ENCODE measurements at regions not wholly inside any gene's neighbourhood (a gene's known extent, or its start where the extent isn't known, plus 50 kb on each side); places are given as distances from the start of the nearest gene placed in this dataset.

- TF ChIP-seq, protein P1, sequence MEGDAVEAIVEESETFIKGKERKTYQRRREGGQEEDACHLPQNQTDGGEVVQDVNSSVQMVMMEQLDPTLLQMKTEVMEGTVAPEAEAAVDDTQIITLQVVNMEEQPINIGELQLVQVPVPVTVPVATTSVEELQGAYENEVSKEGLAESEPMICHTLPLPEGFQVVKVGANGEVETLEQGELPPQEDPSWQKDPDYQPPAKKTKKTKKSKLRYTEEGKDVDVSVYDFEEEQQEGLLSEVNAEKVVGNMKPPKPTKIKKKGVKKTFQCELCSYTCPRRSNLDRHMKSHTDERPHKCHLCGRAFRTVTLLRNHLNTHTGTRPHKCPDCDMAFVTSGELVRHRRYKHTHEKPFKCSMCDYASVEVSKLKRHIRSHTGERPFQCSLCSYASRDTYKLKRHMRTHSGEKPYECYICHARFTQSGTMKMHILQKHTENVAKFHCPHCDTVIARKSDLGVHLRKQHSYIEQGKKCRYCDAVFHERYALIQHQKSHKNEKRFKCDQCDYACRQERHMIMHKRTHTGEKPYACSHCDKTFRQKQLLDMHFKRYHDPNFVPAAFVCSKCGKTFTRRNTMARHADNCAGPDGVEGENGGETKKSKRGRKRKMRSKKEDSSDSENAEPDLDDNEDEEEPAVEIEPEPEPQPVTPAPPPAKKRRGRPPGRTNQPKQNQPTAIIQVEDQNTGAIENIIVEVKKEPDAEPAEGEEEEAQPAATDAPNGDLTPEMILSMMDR (IDR thresholded peaks at IDR 0.05; ENCODE audit: insufficient read depth, low read length, poor library complexity, severe bottlenecking) = no peak
- no peak overlapping the region for H3K4me3 ChIP-seq (ENCODE audit: low read depth, low read length)
- no peak for DNase-seq (ENCODE audit: low read depth)
- H3K36me3 ChIP-seq (ENCODE audit: control insufficient read depth, insufficient read depth, low read length) = no peaks in the 10 kb centered on the region
- no peaks in the 10 kb centered on the region for H3K27me3 ChIP-seq (ENCODE audit: control insufficient read depth, insufficient read depth, low read length)
Observed at GRCh38 chr2:66201242-66201641, 233.7 kb upstream of the MEIS1 start.

DNA sequence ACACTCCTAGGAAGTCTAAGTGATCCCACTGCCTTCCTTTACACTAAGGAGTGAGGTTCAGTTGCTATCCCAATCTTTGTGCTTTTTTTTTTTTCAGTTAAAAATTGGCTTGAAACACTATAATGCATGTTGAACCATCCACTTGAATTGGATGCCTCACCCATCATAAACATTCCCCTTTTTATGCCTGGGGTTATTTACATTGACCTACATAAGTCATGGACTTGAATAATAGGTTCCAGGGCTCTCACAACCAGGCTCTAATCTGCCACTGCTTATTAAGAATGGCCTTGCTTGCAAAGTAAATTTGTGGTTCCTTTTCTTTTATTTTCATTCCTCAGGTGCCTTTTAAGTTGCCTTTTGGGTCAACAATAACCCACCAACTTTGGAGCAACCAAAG, 236.1 kb upstream of the MEIS1 start:
- Histone ChIP-seq H3K36me3 (ENCODE audit: control insufficient read depth, insufficient read depth, low read length) (no peaks in the 10 kb centered on the region), H3K4me3 (ENCODE audit: low read depth, low read length) (no peak overlapping the region), H3K27me3 (ENCODE audit: control insufficient read depth, insufficient read depth, low read length) (no peaks in the 10 kb centered on the region)
- TF ChIP-seq, protein P1 (IDR thresholded peaks at IDR 0.05; ENCODE audit: insufficient read depth, low read length, poor library complexity, severe bottlenecking) = no peak
- no peak for DNase-seq (ENCODE audit: low read depth)

GRCh38 chr2:66192888-66193287, 242.0 kb upstream of the MEIS1 start:
- DNase-seq (ENCODE audit: low read depth) = no peak
- no peak overlapping the region for H3K4me3 ChIP-seq (ENCODE audit: low read depth, low read length)
- no peaks in the 10 kb centered on the region for H3K27me3 ChIP-seq (ENCODE audit: control insufficient read depth, insufficient read depth, low read length)
- H3K36me3 ChIP-seq (ENCODE audit: control insufficient read depth, insufficient read depth, low read length) = no peaks in the 10 kb centered on the region
- TF ChIP-seq, protein P1 (IDR thresholded peaks at IDR 0.05; ENCODE audit: insufficient read depth, low read length, poor library complexity, severe bottlenecking) = no peak

GRCh38 chr2:66191311-66191710, 243.6 kb upstream of the MEIS1 start:
- TF ChIP-seq, protein P1 (IDR thresholded peaks at IDR 0.05; ENCODE audit: insufficient read depth, low read length, poor library complexity, severe bottlenecking) = no peak
- no peaks in the 10 kb centered on the region for H3K36me3 ChIP-seq (ENCODE audit: control insufficient read depth, insufficient read depth, low read length)
- no peaks in the 10 kb centered on the region for H3K27me3 ChIP-seq (ENCODE audit: control insufficient read depth, insufficient read depth, low read length)
- DNase-seq (ENCODE audit: low read depth) = no peak
- H3K4me3 ChIP-seq (ENCODE audit: low read depth, low read length) = no peak overlapping the region

- Histone ChIP-seq H3K36me3 (ENCODE audit: control insufficient read depth, insufficient read depth, low read length) (no peaks in the 10 kb centered on the region), H3K4me3 (ENCODE audit: low read depth, low read length) (no peak overlapping the region), H3K27me3 (ENCODE audit: control insufficient read depth, insufficient read depth, low read length) (no peaks in the 10 kb centered on the region)
- DNase-seq (ENCODE audit: low read depth) = no peak
- TF ChIP-seq, protein P1 (IDR thresholded peaks at IDR 0.05; ENCODE audit: insufficient read depth, low read length, poor library complexity, severe bottlenecking) = no peak
Observed at GRCh38 chr2:66189553-66189952, 245.4 kb upstream of the MEIS1 start.

- TF ChIP-seq, protein P1 (IDR thresholded peaks at IDR 0.05; ENCODE audit: insufficient read depth, low read length, poor library complexity, severe bottlenecking) = no peak
- H3K4me3 ChIP-seq (ENCODE audit: low read depth, low read length) = no peak overlapping the region
- no peak for DNase-seq (ENCODE audit: low read depth)
- H3K27me3 ChIP-seq (ENCODE audit: control insufficient read depth, insufficient read depth, low read length) = no peaks in the 10 kb centered on the region
- no peaks in the 10 kb centered on the region for H3K36me3 ChIP-seq (ENCODE audit: control insufficient read depth, insufficient read depth, low read length)
Observed at GRCh38 chr2:66186537-66186936, 248.4 kb upstream of the MEIS1 start.

Data from kidney epithelial cell (primary cell).